ENCODE measurements at regions not wholly inside any gene's neighbourhood (a gene's known extent, or its start where the extent isn't known, plus 50 kb on each side); places are given as distances from the start of the nearest gene placed in this dataset.
A peak's percentile ranks its signal among the peaks of the same experiment; 100 is the strongest.
"Not testable (repeated sequence)": the region's sequence is repeated elsewhere in the genome, so short reads cannot be mapped to it uniquely, and the experiment has no call there.

- intact Hi-C loops (cut with DNase I; ENCODE audit: low total_unique reads), result no loop called here
- no peak for TF ChIP-seq POLR2A (IDR thresholded peaks at IDR 0.05)
- no peak for TF ChIP-seq CTCF (IDR thresholded peaks at IDR 0.05)
- no peak overlapping the region for H3K4me3 ChIP-seq (ENCODE audit: low read depth, poor library complexity, severe bottlenecking)
- peak in 1 of 2 donors; percentile 65 for DNase-seq (ENCODE audit: low spot score in 2 of 2)
- 94% methylated on average over 17 of the region's 17 CpGs for WGBS, 2 donors
These were observed 75.7 kb upstream of the IRX4 start for GRCh38 chr5:1958211-1959010.

- WGBS, 2 donors, result 90 to 96% methylated on average over 6 of the region's 6 CpGs
- no peak overlapping the region for H3K4me3 ChIP-seq (ENCODE audit: low read depth, poor library complexity, severe bottlenecking)
- intact Hi-C loops (cut with DNase I; ENCODE audit: low total_unique reads), result no loop called here
- peak in 1 of 2 donors; percentile 66 for DNase-seq (ENCODE audit: low spot score in 2 of 2)
- no peak for TF ChIP-seq POLR2A (IDR thresholded peaks at IDR 0.05)
- no peak for TF ChIP-seq CTCF (IDR thresholded peaks at IDR 0.05)
These were observed 72.9 kb upstream of the IRX4 start for GRCh38 chr5:1955586-1955985.

- peak in 1 of 2 donors; percentile 70 for DNase-seq (ENCODE audit: low spot score in 2 of 2)
- 93 to 94% methylated on average over 5 of the region's 5 CpGs for WGBS, 2 donors
- intact Hi-C loops (cut with DNase I; ENCODE audit: low total_unique reads); H3K4me3 ChIP-seq (ENCODE audit: low read depth, poor library complexity, severe bottlenecking): not testable (repeated sequence)
These were observed 71.0 kb upstream of the IRX4 start for GRCh38 chr5:1953710-1954109.

GRCh38 chr5:1952444-1953099, 69.8 kb upstream of the IRX4 start:
- WGBS, 2 donors, result 67 to 81% methylated on average over 20 of the region's 20 CpGs
- DNase-seq (ENCODE audit: low spot score in 2 of 2), result peak in 1 of 2 donors; percentile 54
- intact Hi-C loops (cut with DNase I; ENCODE audit: low total_unique reads), result no loop called here
- no peak for TF ChIP-seq CTCF (IDR thresholded peaks at IDR 0.05)
- TF ChIP-seq POLR2A (IDR thresholded peaks at IDR 0.05), result no peak
- no peak overlapping the region for H3K4me3 ChIP-seq (ENCODE audit: low read depth, poor library complexity, severe bottlenecking)

GRCh38 chr5:1952021-1952420, 69.3 kb upstream of the IRX4 start:
- intact Hi-C loops (cut with DNase I; ENCODE audit: low total_unique reads), result no loop called here
- no peak for TF ChIP-seq POLR2A (IDR thresholded peaks at IDR 0.05)
- TF ChIP-seq CTCF (IDR thresholded peaks at IDR 0.05), result no peak
- DNase-seq (ENCODE audit: low spot score in 2 of 2), result no peak
- no peak overlapping the region for H3K4me3 ChIP-seq (ENCODE audit: low read depth, poor library complexity, severe bottlenecking)
- WGBS, 2 donors, result 72 to 79% methylated on average over 8 of the region's 8 CpGs

- intact Hi-C loops (cut with DNase I; ENCODE audit: low total_unique reads), result no loop called here
- WGBS, 2 donors, result 89 to 95% methylated on average over 26 to 54 of the region's 54 CpGs
- no peak overlapping the region for H3K4me3 ChIP-seq (ENCODE audit: low read depth, poor library complexity, severe bottlenecking)
- DNase-seq (ENCODE audit: low spot score in 2 of 2), result no peak
- TF ChIP-seq POLR2A (IDR thresholded peaks at IDR 0.05) (no peak), CTCF (IDR thresholded peaks at IDR 0.05) (no peak)
These were observed 68.6 kb upstream of the IRX4 start for GRCh38 chr5:1951165-1951816.

Measured in lower leg skin (tissue), 4 donors.